Cardiac fibroblast (primary cell): ENCODE measurements at regions not wholly inside any gene's neighbourhood (a gene's known extent, or its start where the extent isn't known, plus 50 kb on each side); places are given as distances from the start of the nearest gene placed in this dataset.

Source experiments
- DNase-seq, 2 donors: peaks; one replicate each; pipeline versions ENCODE4 v3.0.0 to v3.0.0-alpha.2; 2010; ENCODE audit warnings: low read depth in 2 of 2
- H3K4me3 ChIP-seq, 2 donors: replicated peaks in 1 of 2; 1 replicate in 1 of 2; 2 replicates in 1 of 2; pipeline ENCODE4 v1.5.1; 2011; ENCODE audit warnings: low read depth in 2 of 2, low read length in 2 of 2, mild to moderate bottlenecking in 2 of 2, moderate library complexity in 1 of 2
- CTCF ChIP-seq: IDR thresholded peaks from one replicate; pipeline ENCODE4 v1.5.1; 2011; ENCODE audit warnings: low read depth, mild to moderate bottlenecking, low read length, inconsistent platforms

DNA sequence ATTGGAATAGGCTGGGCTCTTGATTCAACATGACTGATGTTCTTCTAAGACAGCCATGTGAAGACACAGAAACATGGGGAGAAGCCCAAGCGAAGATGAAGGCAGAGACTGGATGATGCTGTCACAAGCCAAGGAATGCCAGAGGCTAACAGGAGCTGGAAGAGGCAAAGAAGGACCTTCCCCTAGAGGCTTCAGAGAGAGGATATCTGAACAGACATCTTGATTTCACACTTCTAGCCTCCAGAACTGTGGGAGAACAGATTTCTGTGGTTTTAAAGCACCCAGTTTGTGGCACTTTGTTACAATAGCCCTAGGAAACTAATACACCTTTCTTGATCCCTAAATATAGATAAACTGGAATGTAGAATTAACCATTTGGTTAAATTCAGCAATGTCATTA is 127.0 kb downstream of the EDN1 start:
- DNase-seq = no peak
- TF ChIP-seq CTCF = no peak
- no peak overlapping the region for H3K4me3 ChIP-seq

DNA sequence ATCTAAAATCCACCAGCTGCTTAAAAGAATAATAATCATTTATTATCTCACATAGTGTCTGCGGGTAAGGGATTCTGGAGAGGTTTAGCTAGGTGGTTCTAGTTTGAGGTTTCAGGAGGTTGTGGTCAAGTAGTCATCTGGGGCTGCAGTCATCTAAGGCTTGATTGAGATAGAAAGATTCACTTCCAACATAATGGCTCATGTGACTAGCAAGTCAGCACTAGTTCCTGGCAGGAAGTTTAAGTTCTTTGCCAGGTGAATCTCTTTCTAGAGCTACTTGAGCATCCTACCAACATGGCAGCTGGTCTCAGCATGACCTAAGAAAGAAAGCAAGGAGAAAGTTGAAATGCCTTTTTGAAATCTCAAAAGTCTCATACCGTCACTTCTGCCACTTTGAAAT is 128.8 kb downstream of the EDN1 start:
- no peak for TF ChIP-seq CTCF
- H3K4me3 ChIP-seq = no peak overlapping the region
- no peak for DNase-seq

GRCh38 chr6:12419631-12420272 is 129.6 kb downstream of the EDN1 start:
- no peak for TF ChIP-seq CTCF
- no peak for DNase-seq
- H3K4me3 ChIP-seq = no peak overlapping the region

DNA sequence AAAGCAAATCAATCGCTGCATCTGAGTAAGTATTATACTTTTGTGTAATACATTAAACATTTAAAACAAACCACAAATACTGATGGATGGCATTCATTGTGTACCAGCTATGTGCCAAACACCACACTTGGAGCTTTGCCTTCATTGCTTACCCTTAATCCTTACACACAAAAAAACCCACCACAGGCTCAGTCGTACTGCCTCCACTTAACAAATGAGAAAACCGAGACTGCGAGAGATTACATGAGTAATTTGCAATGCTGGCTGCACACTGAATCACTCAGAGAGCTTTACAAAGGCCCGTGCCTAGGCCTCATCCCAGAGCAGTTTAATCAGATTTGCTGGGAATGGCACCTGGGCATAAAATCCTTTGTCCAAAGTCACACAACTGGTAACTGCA is 130.5 kb downstream of the EDN1 start:
- TF ChIP-seq CTCF = no peak
- H3K4me3 ChIP-seq = no peak overlapping the region
- no peak for DNase-seq

DNA sequence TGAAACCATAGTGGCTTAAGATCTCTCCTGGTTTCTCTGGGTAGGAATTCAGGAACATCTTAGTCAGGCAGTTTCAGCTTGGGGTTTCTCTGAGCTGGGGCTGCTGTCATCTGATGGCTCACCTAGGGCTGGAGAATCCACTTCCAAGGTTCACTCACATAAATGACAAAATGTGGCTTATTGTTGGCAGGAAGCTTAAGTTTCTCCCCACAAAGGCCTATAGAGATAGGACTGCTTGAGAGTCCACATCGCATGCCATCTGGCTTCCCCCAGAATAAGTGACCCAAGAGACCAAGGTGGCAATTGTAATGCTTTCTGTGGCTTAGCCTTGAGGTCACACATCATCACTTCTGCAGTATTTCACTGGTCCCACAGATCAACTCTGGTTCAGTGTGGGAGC is 131.4 kb downstream of the EDN1 start:
- no peak for TF ChIP-seq CTCF
- DNase-seq = no peak

GRCh38 chr6:12422848-12423247 is 132.7 kb downstream of the EDN1 start:
- no peak overlapping the region for H3K4me3 ChIP-seq
- no peak for TF ChIP-seq CTCF
- DNase-seq = peak in 1 of 2 donors; percentile 30

More for the DNA sequence above, 131.4 kb downstream of the EDN1 start:
- H3K4me3 ChIP-seq = no peak overlapping the region

DNA sequence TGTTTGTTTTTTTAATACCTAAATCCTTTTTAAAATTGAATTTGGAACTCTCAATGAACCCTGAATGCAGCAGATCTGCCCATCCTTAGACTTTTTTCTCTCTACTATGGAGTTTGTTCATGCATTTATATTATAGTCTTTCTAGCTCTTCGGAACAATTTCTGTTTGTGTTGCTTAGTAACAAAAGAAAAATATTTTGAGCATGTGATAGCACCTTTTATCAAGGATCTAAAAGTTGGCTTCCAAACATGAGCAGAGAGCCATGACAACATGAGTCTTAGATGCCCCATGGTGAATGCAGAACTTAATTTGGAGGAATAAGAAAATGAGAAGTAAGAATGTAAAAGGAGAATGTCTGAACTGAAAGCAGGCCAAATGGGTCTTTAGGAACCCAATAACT is 133.7 kb downstream of the EDN1 start:
- peak in 1 of 2 donors; percentile 43 for DNase-seq
- no peak overlapping the region for H3K4me3 ChIP-seq
- TF ChIP-seq CTCF = no peak
